DMS 273 treated with DMSO at 0.1 percent for 48 hours (cell line): ENCODE measurements at regions not wholly inside any gene's neighbourhood (a gene's known extent, or its start where the extent isn't known, plus 50 kb on each side); places are given as distances from the start of the nearest gene placed in this dataset.
"Not testable (repeated sequence)": the region's sequence is repeated elsewhere in the genome, so short reads cannot be mapped to it uniquely, and the experiment has no call there.

Experiments
- DNase-seq: peaks from one replicate; lab custom pipeline; 2025; lab: John Stamatoyannopoulos, UW

- DNase-seq = no peak
Measured at GRCh38 chr6:66128243-66128642, 421.2 kb upstream of the EYS start.

GRCh38 chr6:66127061-66127460 is 420.0 kb upstream of the EYS start:
- no peak for DNase-seq

- DNase-seq = no peak
Measured at GRCh38 chr6:66126358-66126757, 419.3 kb upstream of the EYS start.

- DNase-seq = no peak
Measured at GRCh38 chr6:66103954-66104353, 396.9 kb upstream of the EYS start.

- no peak for DNase-seq
Measured at GRCh38 chr6:66103354-66103753, 396.3 kb upstream of the EYS start.

- DNase-seq = no peak
Measured at GRCh38 chr6:66096679-66097078, 389.7 kb upstream of the EYS start.

- no peak for DNase-seq
Measured at GRCh38 chr6:66094615-66095014, 387.6 kb upstream of the EYS start.

GRCh38 chr6:66092306-66092705 is 385.3 kb upstream of the EYS start:
- not testable (repeated sequence) for DNase-seq

- DNase-seq = no peak
Measured at GRCh38 chr6:66086532-66086931, 379.5 kb upstream of the EYS start.

- no peak for DNase-seq
Measured at GRCh38 chr6:66082914-66083313, 375.9 kb upstream of the EYS start.

- DNase-seq = no peak
Measured at GRCh38 chr6:66068907-66069306, 361.9 kb upstream of the EYS start.

- DNase-seq = no peak
Measured at GRCh38 chr6:66068033-66068432, 361.0 kb upstream of the EYS start.

- no peak for DNase-seq
Measured at GRCh38 chr6:66065313-66065712, 358.3 kb upstream of the EYS start.

- no peak for DNase-seq
Measured at GRCh38 chr6:66057034-66057433, 350.0 kb upstream of the EYS start.

- no peak for DNase-seq
Measured at GRCh38 chr6:66054967-66055366, 347.9 kb upstream of the EYS start.

GRCh38 chr6:66051812-66052211 is 344.8 kb upstream of the EYS start:
- no peak for DNase-seq

- DNase-seq = no peak
Measured at GRCh38 chr6:66048684-66049474, 341.9 kb upstream of the EYS start.

GRCh38 chr6:66032626-66033025 is 325.6 kb upstream of the EYS start:
- no peak for DNase-seq

- no peak for DNase-seq
Measured at GRCh38 chr6:66029391-66029790, 322.4 kb upstream of the EYS start.

- DNase-seq = no peak
Measured at GRCh38 chr6:65999288-65999791, 292.3 kb upstream of the EYS start.

- DNase-seq = no peak
Measured at GRCh38 chr6:65998544-65998943, 291.5 kb upstream of the EYS start.

GRCh38 chr6:65997539-65997938 is 290.5 kb upstream of the EYS start:
- DNase-seq = no peak

- DNase-seq = no peak
Measured at GRCh38 chr6:65996096-65996495, 289.1 kb upstream of the EYS start.

GRCh38 chr6:65989676-65990075 is 282.6 kb upstream of the EYS start:
- no peak for DNase-seq
